Neural cell (in vitro differentiated cells): ENCODE measurements at regions not wholly inside any gene's neighbourhood (a gene's known extent, or its start where the extent isn't known, plus 50 kb on each side); places are given as distances from the start of the nearest gene placed in this dataset.

Source experiments
- H2AFZ ChIP-seq: fragments of 200-600, 300-800 bp; sonication (generic), shearing (Covaris generic); 2 replicates; pipeline ENCODE4 v1.6.0; 2014; ENCODE audit warnings: low read depth, mild to moderate bottlenecking, antibody characterized with exemption, low read length, moderate library complexity
- H3F3A ChIP-seq: fragments of 200-600 bp; shearing (Covaris generic); 2 replicates; pipeline ENCODE4 v1.6.1; 2016; ENCODE audit warnings: mild to moderate bottlenecking, moderate library complexity, mixed read lengths, antibody characterized with exemption, low read length; ENCODE audit not compliant: insufficient read depth, poor library complexity, severe bottlenecking
- H3K27ac ChIP-seq: fragments of 200-600, 300-800 bp; sonication (generic), shearing (Covaris generic); 2 replicates; pipeline ENCODE4 v1.5.1; 2014; ENCODE audit warnings: mild to moderate bottlenecking, low read length, moderate library complexity
- H3K27me3 ChIP-seq: fragments of 300-800, 200-600 bp; sonication (generic), shearing (Covaris generic); 2 replicates; pipeline ENCODE4 v1.6.0; 2014; ENCODE audit warnings: mild to moderate bottlenecking, low read depth, low read length, moderate library complexity; ENCODE audit not compliant: insufficient read depth
- H3K36me3 ChIP-seq: fragments of 300-800, 200-600 bp; sonication (generic), shearing (Covaris generic); 2 replicates; pipeline ENCODE4 v1.5.1; 2014; ENCODE audit warnings: mild to moderate bottlenecking, antibody characterized with exemption, low read length, moderate library complexity; ENCODE audit not compliant: insufficient read depth
- H3K4me2 ChIP-seq: fragments of 300-800, 200-600 bp; sonication (generic), shearing (Covaris generic); 2 replicates; pipeline ENCODE4 v1.6.0; 2014; ENCODE audit warnings: mild to moderate bottlenecking, low read length
- H3K4me3 ChIP-seq: fragments of 300-800, 200-600 bp; sonication (generic), shearing (Covaris generic); 2 replicates; pipeline ENCODE4 v1.5.1; 2014; ENCODE audit warnings: mild to moderate bottlenecking, low read length, moderate library complexity
- H3K79me2 ChIP-seq: fragments of 200-600 bp; shearing (Covaris generic); replicated peaks from 2 replicates; pipeline ENCODE4 v1.6.0; 2014; ENCODE audit warnings: mild to moderate bottlenecking, low read length, moderate library complexity; ENCODE audit not compliant: insufficient read depth
- H3K9ac ChIP-seq: fragments of 300-800, 200-600 bp; sonication (generic), shearing (Covaris generic); 2 replicates; pipeline ENCODE4 v1.6.1; 2016; ENCODE audit warnings: mild to moderate bottlenecking, low read length, mixed read lengths
- H3K9me2 ChIP-seq: fragments of 200-600 bp; shearing (Covaris generic); 2 replicates; pipeline ENCODE4 v1.6.1; 2016; ENCODE audit warnings: mild to moderate bottlenecking, low read length, mixed read lengths; ENCODE audit not compliant: insufficient read depth
- H3K9me3 ChIP-seq: fragments of 200-600, 300-800 bp; sonication (generic), shearing (Covaris generic); 2 replicates; pipeline ENCODE4 v1.6.1; 2016; ENCODE audit warnings: mild to moderate bottlenecking, mixed run types, low read length, moderate library complexity, mixed read lengths
- H4K20me1 ChIP-seq: fragments of 200-600 bp; shearing (Covaris generic); 2 replicates; pipeline ENCODE4 v1.6.1; 2016; ENCODE audit warnings: mild to moderate bottlenecking, mixed run types; ENCODE audit not compliant: insufficient read depth
- CTCF ChIP-seq: fragments of 450-650 bp; IDR thresholded peaks from 2 replicates; pipeline ENCODE4 v1.5.1; 2014; ENCODE audit warnings: antibody characterized with exemption, mild to moderate bottlenecking, moderate library complexity; ENCODE audit not compliant: poor library complexity, severe bottlenecking
- EP300 ChIP-seq: fragments of 450-650 bp; conservative IDR thresholded peaks from 2 replicates; pipeline ENCODE4 v1.6.1; 2014; ENCODE audit warnings: antibody characterized with exemption, mild to moderate bottlenecking, moderate library complexity; ENCODE audit not compliant: poor library complexity, severe bottlenecking
- EZH2 ChIP-seq: fragments of 200-600, 300-800 bp; shearing (Covaris generic), sonication (generic); IDR thresholded peaks from 2 replicates; pipeline ENCODE4 v1.6.1; 2014; ENCODE audit warnings: antibody characterized with exemption, low read length, borderline replicate concordance, mild to moderate bottlenecking; ENCODE audit not compliant: insufficient read depth, poor library complexity, severe bottlenecking
- MXI1 ChIP-seq: fragments of 450-650 bp; conservative IDR thresholded peaks from 2 replicates; pipeline ENCODE4 v1.6.1; 2014; ENCODE audit warnings: antibody characterized with exemption, mild to moderate bottlenecking; ENCODE audit not compliant: poor library complexity, severe bottlenecking
- POLR2AphosphoS5 ChIP-seq: IDR thresholded peaks from 2 replicates; pipeline ENCODE4 v1.6.1; 2012
- RAD21 ChIP-seq: fragments of 450-650 bp; conservative IDR thresholded peaks from 2 replicates; pipeline ENCODE4 v1.6.1; 2014; ENCODE audit warnings: antibody characterized with exemption, mild to moderate bottlenecking, moderate library complexity
- REST ChIP-seq: IDR thresholded peaks from 2 replicates; pipeline ENCODE4 v1.6.1; 2012; ENCODE audit warnings: borderline replicate concordance
- SMC3 ChIP-seq: fragments of 450-650 bp; conservative IDR thresholded peaks from 2 replicates; pipeline ENCODE4 v1.6.1; 2014; ENCODE audit warnings: antibody characterized with exemption, mild to moderate bottlenecking, moderate library complexity; ENCODE audit not compliant: poor library complexity
- TAF1 ChIP-seq: IDR thresholded peaks from 2 replicates; pipeline ENCODE4 v1.6.1; 2012; ENCODE audit warnings: low read depth

DNA sequence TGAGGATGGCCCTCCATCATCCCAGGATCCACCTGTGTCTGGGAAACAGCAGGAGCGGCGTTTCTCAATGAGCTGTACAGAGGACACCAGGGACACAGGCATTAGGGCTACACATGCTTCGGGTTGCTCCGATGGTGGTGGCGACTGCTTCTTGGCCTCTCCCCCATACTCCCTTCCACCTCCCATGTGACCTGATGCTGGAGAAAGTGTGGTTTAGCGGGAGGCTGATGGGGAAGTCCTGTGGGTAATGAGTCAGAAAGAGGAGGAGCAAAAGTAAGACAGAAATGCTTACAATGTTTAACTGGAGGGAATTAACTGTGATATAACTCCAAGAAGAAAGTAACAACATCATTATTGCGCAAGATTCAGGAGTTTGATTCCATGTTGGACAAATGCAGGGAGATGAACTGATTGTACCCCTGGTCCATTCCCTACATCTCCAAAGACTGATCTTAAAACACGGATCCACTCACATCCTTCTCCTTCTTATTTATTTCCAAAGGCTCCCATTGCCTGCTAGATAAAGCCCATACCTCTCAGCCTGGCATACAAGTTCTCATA, 186.6 kb downstream of the NRP2 start:
- H3K79me2 ChIP-seq, result no peaks in the 10 kb centered on the region
- no peaks in the 10 kb centered on the region for H3K36me3 ChIP-seq
- H3K27me3 ChIP-seq, result no peaks in the 10 kb centered on the region
- no peak overlapping the region for H2AFZ ChIP-seq
- no peaks in the 10 kb centered on the region for H4K20me1 ChIP-seq
- no peaks in the 10 kb centered on the region for H3F3A ChIP-seq
- no peak overlapping the region for H3K4me2 ChIP-seq
- no peaks in the 10 kb centered on the region for H3K9me3 ChIP-seq
- no peak for TF ChIP-seq MXI1
- TF ChIP-seq CTCF, result no peak
- no peak for TF ChIP-seq RAD21
- no peak for TF ChIP-seq TAF1
- no peak for TF ChIP-seq POLR2AphosphoS5
- no peak for TF ChIP-seq EP300
- no peak for TF ChIP-seq EZH2
- no peak for TF ChIP-seq REST
- TF ChIP-seq SMC3, result no peak
- H3K9me2 ChIP-seq, result no peaks in the 10 kb centered on the region
- no peak overlapping the region for H3K27ac ChIP-seq
- no peak overlapping the region for H3K9ac ChIP-seq
- no peak overlapping the region for H3K4me3 ChIP-seq

- no peaks in the 10 kb centered on the region for H3K27me3 ChIP-seq
- no peak overlapping the region for H3K27ac ChIP-seq
- TF ChIP-seq POLR2AphosphoS5, result no peak
- no peak for TF ChIP-seq TAF1
- TF ChIP-seq EP300, result no peak
- no peak for TF ChIP-seq EZH2
- no peak for TF ChIP-seq REST
- TF ChIP-seq RAD21, result no peak
- TF ChIP-seq MXI1, result no peak
- no peak for TF ChIP-seq CTCF
- no peak for TF ChIP-seq SMC3
- no peaks in the 10 kb centered on the region for H3K9me2 ChIP-seq
- no peaks in the 10 kb centered on the region for H3K79me2 ChIP-seq
- no peaks in the 10 kb centered on the region for H3F3A ChIP-seq
- H3K9ac ChIP-seq, result no peak overlapping the region
- no peak overlapping the region for H3K4me2 ChIP-seq
- no peak overlapping the region for H3K4me3 ChIP-seq
- no peaks in the 10 kb centered on the region for H3K36me3 ChIP-seq
- H4K20me1 ChIP-seq, result no peaks in the 10 kb centered on the region
- no peaks in the 10 kb centered on the region for H3K9me3 ChIP-seq
- no peak overlapping the region for H2AFZ ChIP-seq
These were observed 185.8 kb downstream of the NRP2 start for GRCh38 chr2:205868053-205868452.
